GM12865 (cell line): ENCODE measurements at regions not wholly inside any gene's neighbourhood (a gene's known extent, or its start where the extent isn't known, plus 50 kb on each side); places are given as distances from the start of the nearest gene placed in this dataset.

Experiments
- DNase-seq: peaks from one replicate; pipeline ENCODE4 v3.0.0; 2010; ENCODE audit warnings: low read depth
- H3K4me3 ChIP-seq: 2 replicates; pipeline ENCODE4 v1.5.1; 2011; ENCODE audit warnings: mild to moderate bottlenecking, low read depth, low read length, control low read depth
- TF ChIP-seq, protein P1 (sequence below): IDR thresholded peaks from 2 replicates; pipeline ENCODE4 v1.5.1; 2011; ENCODE audit warnings: low read length, control low read depth, low read depth, inconsistent platforms; ENCODE audit not compliant: insufficient read depth; ENCODE audit errors: missing control alignments

DNA sequence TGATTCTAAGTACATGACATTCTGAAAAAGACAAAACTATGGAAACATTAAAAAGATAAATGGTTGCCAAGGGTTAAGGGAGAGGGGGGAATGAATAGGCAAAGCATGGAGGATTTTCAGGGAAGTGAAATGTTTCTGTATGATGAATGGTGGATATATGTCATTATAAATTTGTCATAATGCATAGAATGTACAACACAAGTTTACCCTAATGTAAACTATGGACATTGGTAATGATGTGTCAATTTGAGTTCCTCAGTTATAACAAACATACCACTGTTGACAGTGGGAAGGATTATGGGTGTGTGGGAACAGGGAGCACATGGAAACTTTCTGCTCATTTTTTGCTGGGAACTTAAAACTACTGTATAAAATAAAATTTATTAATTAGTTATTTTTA, 427.1 kb upstream of the ESRRG start:
- no peak overlapping the region for H3K4me3 ChIP-seq
- DNase-seq: no peak
- TF ChIP-seq, protein P1, sequence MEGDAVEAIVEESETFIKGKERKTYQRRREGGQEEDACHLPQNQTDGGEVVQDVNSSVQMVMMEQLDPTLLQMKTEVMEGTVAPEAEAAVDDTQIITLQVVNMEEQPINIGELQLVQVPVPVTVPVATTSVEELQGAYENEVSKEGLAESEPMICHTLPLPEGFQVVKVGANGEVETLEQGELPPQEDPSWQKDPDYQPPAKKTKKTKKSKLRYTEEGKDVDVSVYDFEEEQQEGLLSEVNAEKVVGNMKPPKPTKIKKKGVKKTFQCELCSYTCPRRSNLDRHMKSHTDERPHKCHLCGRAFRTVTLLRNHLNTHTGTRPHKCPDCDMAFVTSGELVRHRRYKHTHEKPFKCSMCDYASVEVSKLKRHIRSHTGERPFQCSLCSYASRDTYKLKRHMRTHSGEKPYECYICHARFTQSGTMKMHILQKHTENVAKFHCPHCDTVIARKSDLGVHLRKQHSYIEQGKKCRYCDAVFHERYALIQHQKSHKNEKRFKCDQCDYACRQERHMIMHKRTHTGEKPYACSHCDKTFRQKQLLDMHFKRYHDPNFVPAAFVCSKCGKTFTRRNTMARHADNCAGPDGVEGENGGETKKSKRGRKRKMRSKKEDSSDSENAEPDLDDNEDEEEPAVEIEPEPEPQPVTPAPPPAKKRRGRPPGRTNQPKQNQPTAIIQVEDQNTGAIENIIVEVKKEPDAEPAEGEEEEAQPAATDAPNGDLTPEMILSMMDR: no peak

DNA sequence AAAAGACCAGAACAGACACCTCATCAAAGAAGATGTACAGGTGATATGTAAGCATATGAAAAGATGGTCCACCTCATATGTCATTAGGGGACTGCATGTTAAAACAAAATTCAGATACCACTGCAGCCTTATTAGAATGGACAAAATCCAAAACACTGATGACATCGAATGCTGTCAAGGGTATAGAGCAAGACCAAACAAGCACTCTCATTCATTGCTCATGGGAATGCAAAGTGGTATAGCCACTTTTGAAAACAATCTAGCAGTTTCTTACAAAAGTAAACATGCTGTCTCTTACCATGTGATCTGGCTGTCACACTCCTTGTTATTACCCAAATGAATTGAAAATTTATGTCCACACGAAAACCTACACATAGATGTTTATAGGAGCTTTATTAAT, 426.6 kb upstream of the ESRRG start:
- DNase-seq: no peak
- H3K4me3 ChIP-seq: no peak overlapping the region
- TF ChIP-seq, protein P1: no peak

DNA sequence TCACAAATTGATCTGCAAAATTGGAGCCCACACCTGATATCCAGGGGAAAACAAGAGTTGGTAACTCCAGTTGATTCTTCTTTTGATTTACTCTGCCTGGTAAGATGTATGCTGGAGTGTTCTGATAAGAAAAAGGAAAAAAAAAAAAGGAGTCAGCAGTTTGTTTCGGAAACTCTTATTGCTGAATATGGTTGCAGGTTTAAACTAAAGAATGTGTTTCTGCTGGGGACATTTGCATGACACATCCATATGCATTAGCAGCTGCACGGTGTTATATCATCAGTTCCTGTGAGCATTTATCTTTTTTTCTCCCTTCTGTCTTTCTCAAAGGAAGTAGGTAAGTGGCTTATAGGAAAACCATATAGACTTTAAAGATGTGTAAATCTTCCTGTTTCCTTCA, 418.5 kb upstream of the ESRRG start:
- TF ChIP-seq, protein P1: no peak
- no peak for DNase-seq
- H3K4me3 ChIP-seq: no peak overlapping the region

DNA sequence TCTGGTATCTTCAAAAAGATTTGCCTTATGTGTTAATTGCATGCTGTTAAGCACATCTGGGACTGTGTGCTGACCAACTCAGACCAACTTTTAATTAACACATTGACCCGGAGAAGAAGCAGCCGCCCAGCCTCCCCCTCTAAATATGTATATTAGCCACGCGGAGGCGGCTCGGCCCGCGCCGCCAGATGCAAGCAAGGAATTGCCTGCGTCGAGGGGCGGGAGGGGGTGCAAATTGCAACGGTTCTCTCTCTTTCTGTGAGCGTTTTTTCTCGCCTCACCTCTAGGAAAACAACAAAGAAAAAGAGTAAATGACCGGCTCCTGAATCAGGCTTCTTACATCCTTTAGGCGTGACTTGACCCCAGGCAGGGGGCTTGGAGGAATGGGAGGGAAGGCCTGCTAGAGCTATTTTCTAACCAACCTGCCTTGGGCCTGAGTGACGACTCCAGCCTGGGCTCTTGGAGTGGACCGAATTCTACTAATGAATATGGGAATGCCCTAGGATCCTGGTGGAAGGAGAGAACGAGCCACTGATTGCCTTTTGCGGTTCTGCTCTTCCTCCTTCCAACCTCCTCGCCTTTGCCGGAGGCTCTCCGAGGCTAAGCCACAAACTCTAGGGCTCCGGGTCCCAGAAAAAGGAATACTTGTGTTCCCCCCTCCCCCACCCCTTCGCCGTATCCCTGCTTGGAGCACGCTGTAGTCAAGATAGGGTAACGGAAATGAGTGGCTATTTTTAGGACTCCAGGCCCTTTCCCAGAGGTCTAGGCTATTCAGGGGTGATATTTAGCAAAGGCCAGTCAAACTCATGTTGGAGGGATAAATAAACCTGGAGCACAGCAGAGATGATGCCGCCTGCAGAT, 417.0 kb upstream of the ESRRG start:
- TF ChIP-seq, protein P1: no peak
- no peak for DNase-seq
- H3K4me3 ChIP-seq: no peak overlapping the region

DNA sequence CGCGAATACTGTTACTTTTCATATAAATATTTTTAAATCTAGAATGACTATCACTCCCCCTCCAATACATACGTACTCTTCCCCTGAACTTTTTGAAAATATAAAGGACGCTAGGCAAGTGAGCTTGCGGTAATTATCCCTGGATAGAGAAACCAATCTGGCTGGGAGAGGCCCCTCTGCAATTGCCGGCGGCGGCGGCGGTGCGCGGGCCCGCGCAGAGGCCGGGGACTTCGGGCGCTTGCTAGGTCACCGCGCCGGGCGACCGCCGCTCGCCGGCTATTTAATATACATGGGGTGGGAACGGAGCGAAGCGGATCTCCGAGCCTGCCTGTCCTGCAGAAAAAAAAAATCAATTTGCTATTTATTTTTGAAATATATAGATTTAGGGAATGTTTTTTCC, 416.3 kb upstream of the ESRRG start:
- no peak overlapping the region for H3K4me3 ChIP-seq
- TF ChIP-seq, protein P1: no peak
- DNase-seq: no peak

DNA sequence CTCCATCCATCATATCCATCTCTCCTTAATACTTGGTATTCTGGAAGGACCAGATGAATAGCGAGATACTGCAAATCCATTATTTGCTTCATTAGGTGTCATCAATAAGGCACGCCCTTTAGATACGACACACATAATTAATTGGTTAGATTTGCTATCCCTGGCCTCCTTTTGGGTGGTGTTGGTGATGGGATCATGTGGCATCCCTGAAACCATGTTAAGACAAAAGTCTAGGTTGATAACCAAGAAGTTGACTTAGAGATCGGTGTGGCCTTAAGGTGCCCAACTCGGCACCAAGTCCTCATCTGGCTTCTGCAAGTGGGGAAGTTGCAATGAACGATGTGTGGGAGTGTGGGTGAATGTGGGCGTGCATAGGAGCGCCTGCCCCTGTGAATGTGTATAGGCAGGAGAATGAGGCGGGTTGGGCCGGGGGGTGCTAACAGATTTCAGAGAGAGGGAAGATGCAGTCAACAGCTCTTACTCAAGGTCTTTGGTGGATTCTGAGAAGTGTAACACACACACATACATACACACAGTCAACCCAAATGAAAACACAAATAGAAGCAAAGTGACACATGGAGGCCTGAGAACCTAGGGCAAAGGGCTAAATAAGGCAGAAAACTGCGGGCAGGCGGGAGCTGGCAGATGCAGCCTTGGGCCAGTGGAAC, 415.7 kb upstream of the ESRRG start:
- no peak for DNase-seq
- no peak overlapping the region for H3K4me3 ChIP-seq
- TF ChIP-seq, protein P1: no peak

DNA sequence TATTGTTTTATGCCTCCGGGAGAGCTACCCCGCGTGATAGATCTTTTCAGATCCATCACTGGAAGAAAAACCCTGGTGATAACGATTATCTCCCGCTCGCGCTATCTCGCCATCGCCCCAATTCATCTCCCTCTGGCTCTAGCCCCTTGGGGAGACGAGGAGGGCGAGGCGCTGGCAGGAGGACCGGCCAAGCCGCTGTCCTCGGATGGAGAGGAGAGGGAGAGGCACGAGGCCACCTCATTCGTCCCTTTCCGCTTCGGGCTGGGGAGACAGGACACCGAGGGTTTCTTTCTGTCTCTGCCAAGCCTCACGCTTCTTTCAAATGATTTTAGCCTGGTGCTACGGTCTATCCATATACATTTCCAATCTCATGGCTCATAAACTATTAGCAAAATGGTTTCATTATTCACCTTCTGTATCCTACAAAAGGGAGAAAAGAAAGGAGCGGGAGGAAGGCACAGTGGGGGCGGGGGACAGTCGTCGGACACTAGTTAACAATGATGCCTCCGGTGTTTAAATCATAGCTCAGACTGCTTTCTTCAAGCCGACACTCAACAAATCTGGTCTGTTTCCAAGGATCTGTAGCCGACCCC, 415.0 kb upstream of the ESRRG start:
- TF ChIP-seq, protein P1: no peak
- no peak overlapping the region for H3K4me3 ChIP-seq
- DNase-seq: no peak
